ENCODE measurements at regions not wholly inside any gene's neighbourhood (a gene's known extent, or its start where the extent isn't known, plus 50 kb on each side); places are given as distances from the start of the nearest gene placed in this dataset.
"Not testable (repeated sequence)": the region's sequence is repeated elsewhere in the genome, so short reads cannot be mapped to it uniquely, and the experiment has no call there.

DNA sequence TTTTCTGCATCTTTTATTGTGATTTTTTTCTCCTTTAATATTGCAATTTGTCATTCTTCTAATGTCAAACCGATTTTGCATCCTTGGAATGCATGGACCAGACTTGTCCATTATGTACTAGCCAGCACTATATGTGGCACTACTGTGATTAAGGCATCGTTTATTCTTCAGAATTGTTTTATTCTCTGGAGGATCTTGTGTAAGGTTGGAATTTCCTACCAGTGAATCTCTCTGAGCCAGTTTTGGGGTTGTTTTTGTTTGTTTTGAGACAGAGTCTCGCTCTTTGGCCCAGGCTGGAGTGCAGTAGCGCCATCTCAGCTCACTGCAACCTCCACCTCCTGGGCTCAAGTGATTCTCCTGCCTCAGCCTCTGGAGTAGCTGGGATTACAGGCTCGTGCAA is 58.5 kb downstream of the IGLL5 start:
- DNase-seq (ENCODE audit: low read depth) = no peak

DNA sequence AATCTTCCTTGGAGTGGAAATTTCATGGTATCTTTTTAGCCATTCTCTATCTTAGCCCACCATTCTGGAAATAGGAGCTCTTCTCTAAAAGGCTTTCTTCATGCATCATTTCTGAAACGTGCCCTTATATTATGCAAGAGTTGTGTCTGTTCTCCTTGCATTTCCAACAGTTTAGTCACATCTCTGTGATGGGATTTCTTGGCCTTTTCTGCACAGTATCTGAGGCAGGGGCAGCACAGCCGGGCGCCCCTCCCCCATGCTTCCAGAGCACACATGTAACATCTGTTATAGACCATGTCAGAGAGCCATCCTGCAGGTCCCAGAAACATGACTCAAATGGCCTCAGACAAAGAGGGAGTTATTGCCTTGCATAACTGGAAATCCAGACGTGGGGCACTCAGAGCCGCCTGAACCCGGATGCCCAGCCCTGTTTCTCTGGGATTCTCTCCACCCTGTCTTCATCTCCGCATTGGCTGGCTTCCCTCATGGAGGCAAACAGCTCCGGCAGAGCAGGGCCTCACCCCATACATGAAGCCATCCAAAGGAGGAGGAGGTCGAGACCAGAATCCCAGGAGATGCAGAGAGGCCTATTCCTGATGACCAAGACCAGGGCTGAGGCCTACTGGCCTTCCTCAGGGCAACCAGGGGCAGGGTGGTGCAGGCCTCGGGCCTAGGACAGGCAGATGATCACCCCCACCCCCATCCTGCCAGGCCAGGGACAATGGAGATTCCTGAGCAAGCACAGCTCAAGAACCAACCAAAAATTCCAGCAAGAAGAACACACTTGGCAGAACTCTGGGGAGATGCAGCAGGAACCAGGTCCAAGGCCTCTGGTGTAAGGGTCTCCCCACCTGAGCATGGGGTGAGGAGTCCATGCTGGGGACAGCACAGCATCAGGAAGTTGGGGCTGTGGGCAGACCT is 61.3 kb downstream of the IGLL5 start:
- no peak for DNase-seq (ENCODE audit: low read depth)

DNA sequence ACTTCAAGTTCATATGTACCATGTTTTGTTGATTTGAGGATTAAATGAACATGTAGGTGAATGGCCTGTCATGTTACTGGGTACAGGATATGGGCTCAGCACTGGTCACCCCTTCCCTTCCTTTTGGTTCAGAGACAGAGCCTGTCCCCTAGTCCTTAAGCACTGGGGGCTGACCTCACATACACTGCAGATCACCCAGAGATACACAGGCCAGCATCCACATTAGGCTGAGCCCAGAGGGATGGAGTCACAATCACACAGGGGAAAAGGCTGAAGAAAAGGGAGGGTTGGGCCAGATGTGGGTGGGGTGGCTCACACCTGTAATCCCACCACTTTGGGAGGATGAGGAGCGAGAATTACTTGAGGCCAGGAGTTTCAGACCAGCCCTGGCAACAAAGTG is 62.3 kb downstream of the IGLL5 start:
- no peak for DNase-seq (ENCODE audit: low read depth)

DNA sequence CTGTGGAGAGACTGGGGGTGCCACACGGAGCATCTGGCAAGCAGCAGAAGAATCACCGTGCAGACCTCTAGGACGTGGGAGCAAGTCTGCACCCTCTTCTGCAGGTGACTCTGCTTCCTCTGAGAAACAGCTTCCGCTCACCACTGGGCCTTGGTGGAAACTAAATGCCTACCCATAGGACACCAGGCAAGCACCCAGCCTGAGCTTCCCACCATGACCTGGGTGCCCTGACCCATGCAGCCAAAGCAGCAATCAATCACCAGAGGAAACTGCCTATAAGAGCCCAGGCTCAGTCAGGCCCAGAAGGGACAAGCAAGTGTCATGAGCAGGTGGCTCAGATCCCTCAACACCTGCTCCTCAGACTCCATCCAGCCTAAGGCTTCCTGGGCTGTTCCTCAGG is 63.4 kb downstream of the IGLL5 start:
- no peak for DNase-seq (ENCODE audit: low read depth)

DNA sequence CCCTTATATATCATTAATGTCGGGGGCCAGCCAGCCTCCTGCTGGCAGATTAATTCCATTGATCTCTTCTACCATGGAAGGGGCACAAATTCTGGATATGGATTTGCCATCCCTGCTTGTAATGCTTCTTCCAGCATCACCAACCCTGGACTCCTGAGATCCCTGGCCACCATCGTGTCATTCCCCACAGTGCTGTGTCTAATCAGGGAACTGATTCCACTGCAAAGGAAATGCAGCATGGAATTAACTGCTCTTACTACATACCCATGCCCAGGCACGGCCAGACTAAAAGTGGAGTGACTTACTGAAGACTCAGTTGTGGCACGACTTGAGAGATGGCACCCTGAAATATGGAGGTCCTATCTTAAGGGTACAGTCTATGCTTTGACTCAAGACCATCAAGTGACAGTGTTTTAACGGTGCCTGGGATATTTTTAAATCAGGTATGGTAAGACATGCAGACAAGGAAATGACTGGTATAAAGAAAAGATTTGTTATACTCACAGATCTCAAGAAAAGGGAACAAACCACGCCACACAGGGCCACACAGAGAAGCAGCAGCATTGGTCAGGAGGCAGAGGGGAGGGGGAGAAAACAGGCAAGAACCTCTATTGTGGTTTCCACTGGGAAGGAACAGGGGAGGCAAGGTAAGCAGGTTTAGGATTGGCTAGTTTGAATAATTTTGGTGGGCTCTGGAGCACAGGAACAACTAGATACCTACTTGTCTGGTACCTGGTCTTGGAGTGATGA is 65.1 kb downstream of the IGLL5 start:
- no peak for DNase-seq (ENCODE audit: low read depth)

DNA sequence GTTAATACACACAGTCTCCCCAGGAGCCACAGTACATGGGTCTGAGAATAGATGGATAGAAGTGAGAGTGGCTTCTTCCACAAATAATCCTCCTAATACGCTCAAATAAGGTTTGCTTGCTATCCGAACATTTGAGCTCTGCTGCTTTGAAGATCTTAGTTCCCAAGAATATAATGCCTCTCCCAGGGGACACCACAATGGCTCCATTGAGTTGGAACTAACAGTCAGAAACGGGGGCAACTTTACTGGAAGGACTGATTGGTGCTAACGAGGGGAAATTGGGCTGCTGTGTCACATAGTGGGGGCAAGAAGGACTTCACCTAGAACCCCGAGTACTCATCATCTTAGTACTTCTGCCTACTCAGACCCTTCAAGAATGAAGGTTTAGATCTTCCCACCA is 66.2 kb downstream of the IGLL5 start:
- no peak for DNase-seq (ENCODE audit: low read depth)

DNA sequence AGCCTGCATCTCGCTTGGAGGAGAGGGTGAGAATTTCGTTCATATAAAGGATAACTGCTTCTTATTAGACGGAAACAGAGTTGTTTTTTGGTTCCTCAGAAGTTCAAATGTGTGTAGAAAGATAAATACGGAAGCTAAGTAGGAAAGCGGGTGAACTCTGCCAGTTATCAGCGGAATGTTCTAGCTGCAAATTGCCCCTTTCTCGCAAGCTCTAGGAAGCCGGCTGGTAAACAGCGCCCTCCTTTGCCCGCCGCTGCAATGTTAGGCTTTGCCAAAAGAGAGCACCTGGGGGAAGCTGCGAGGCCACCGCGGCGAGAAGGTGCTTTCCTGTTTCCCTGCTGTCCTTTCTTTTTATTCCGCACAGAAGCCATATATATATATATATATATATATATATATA is 67.0 kb downstream of the IGLL5 start:
- no peak for DNase-seq (ENCODE audit: low read depth)

DNA sequence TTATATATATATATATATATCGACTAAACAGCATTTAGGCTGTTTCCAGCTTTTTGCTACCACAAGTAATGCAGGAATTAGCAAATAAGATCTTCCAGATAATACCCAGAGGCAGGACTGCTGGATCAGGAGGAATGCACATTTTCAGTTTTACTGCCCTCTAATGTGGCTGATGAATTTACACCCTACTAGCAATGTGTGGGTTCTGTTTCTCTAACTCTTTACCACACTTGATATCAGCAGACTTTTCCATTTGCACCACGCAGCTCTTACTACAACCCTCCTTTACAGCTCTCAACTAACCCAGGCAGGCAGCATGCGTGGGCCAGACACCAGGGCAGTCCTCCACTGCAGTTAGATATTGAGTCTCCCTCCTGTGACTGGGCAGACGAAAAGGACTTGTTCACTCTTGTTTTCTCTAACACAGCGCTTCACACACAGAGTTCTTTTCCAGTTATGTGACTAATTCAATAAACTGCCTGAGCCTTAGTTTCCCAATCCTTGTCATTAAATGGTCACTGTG is 67.7 kb downstream of the IGLL5 start:
- DNase-seq (ENCODE audit: low read depth) = no peak

DNA sequence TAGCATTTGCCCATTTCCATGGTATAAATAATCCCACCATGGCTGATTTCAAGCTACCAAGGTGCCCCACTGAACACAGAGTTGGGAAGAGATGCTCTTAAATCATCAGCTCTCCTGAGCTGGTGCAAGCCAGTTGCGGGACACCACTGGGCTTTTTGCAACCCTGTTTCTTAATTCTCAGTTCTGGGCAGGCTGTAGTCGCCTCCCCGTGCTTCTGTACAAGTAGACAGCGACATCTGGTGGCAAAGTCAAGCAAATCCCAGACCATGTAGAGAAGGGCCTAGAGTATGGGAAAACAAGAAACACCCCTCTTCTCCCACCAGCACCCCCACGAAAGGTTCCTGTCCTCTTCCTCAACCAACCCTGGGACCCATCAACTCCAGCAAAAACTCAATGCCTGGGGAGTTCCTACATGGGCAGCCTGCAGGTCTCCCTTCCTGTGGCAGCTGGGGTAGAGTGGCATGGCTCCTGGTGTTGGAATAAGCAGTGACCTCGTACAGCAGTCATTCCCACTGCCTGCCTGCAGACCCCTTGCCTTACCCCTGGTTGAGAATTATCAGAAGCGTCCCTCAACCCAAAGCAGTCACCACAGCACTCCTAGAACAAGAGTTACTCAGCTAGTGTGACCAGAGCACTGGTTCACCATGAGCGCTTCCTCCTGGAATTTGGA is 68.4 kb downstream of the IGLL5 start:
- DNase-seq (ENCODE audit: low read depth) = no peak

DNA sequence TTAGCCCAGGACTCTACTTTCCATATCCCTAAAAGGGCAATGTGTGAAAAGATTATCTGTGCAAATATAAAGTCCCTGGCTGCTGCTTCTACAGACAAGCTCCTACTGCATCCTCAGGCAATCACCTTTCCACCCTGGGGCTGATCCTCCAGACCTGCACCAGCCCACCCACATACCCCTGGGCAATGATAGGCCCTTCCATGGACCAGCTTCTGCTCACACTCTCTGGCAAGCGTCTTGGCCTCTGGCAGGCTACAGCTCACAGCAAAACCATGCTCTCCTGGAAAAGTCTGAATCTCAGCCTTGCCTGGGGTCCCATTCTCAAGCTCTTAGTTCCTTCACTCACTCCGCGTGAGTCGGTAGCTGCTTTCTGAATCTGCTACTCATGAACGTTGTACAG is 69.5 kb downstream of the IGLL5 start:
- no peak for DNase-seq (ENCODE audit: low read depth)

DNA sequence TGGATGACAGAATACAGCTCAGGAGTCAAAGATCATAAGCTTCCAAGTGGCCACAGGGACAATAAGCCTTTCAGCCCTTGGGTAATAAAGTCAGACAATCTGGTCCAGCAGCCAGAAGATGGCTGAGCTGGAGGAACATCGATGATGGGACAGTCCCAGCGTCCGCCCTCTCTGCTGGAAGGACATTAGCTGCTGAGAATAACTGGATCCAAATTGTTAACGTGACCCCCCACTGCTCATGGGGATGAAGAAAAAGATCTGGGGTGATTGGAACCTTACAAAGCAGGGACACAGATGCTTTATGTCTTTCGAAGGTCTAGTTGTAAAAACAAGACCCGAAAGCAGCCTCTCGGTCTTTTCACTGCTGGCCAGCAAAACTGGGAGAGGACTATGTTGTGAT is 71.0 kb downstream of the IGLL5 start:
- no peak for DNase-seq (ENCODE audit: low read depth)

DNA sequence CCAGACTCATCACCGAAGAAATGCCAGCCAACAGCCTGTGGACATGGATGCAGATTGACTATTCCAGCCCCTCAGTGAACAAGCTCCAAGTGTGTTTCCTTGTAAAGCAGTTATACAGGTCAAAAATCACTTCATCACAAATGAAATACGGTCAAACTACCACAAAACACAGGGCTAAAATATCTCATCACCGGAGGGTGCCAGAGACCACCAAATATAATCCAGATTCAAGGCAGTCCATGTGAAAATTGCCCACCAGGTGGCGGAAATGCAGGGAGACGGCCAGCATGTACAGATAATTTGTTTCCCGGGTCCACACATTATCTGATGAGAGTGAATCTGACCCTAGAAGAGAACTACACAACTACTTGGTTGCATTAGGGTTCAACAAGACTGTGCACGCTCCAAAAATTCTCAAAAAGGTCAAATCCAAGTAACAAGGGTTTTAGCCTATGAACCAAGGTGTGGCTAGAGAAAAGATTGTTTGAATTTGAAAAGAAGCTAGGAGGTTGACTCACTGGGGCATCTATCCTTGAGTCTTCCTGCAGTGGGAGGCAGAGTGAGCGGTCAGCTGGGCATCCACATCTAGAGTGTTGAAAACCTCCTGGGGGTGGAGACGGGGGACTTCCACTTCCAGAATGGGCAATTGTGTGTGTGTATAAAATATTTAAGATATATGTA is 71.7 kb downstream of the IGLL5 start:
- DNase-seq (ENCODE audit: low read depth) = peak; percentile 47

DNA sequence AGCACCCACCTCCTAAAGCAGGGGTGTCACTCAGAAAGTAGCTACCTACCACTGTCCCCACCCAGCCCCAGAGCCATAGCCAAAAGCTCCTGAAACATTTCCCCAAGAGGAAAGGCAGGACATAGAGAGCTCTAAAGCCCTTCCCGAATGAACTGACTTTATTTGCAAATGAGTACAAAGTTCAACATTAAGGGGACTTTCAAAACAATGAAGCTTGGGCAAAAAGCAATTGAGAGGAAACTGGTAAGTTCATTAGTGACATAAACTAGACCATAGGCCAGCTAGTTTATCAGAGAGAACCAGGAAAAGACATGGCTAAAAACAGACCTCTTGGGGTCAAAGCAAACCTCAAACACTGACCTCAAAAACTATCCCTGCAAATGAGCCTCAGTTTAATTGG is 72.7 kb downstream of the IGLL5 start:
- DNase-seq (ENCODE audit: low read depth) = no peak

DNA sequence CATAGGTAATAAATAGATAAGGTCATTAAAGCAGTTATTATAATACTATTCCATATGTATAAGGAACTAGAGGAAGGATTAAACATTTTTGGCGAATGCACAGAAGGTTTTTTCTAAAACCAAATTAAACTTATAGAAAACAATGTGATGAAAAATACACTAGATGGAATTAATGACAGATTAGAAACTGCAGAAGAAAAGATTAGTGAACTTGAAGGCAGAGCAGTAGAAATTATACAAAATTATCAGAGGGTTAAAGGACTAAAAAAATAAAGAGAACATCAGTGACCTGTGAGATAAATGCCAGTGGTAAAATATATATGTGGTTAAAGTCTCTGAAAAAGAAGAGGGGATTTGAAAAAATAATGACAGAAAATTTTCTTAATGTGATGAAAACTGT is 74.0 kb downstream of the IGLL5 start:
- no peak for DNase-seq (ENCODE audit: low read depth)

DNA sequence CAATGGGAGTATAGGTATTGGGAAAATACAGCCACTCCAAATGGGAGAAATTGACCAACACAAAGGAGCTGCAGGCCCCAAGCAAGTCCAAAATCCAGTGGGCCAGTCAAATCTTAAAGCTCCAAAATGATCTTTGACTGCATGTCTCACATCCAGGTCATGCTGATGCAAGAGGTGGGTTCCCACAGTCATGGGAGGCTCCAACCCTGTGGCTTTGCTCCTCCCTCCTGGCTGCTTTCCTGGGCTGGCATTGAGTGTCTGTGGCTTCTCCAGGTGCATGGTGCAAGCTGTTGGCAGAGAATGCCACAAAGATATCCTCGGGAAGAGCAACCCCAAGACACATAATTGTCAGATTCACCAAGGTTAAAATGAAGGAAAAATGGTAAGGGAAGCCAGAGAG is 80.8 kb downstream of the IGLL5 start:
- no peak for DNase-seq (ENCODE audit: low read depth)

DNA sequence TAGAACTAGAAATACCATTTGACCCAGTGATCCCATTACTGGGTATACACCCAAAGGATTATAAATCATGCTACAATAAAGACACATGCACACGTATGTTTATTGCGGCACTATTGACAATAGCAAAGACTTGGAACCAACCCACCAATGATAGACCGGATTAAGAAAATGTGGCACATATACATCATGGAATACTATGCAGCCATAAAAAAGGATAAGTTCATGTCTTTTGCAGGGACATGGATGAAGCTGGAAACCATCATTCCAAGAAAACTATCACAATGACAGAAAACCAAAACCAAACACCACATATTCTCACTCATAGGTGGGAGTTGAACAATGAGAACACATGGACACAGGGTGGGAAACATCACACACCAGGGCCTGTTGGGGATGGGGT is 85.0 kb downstream of the IGLL5 start:
- DNase-seq (ENCODE audit: low read depth) = not testable (repeated sequence)

DNA sequence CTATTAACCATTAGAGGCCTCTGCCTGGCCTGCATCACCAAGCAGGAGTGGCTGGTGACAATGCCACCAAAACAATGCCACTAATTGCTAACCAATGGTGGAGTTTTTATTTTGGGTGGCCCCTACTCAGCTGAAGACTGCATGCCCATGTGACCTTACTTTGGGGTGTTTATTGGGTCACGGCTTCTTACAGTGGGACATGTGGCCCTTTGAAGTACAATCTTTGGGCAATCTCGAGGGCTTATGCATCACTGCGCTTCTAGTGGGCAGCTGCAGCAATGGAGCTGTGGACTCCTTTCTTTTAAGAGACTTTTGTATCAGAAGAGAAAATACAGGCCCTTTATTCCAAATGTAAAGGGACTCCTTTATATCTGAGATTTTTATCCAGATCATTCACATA is 85.7 kb downstream of the IGLL5 start:
- DNase-seq (ENCODE audit: low read depth) = no peak

DNA sequence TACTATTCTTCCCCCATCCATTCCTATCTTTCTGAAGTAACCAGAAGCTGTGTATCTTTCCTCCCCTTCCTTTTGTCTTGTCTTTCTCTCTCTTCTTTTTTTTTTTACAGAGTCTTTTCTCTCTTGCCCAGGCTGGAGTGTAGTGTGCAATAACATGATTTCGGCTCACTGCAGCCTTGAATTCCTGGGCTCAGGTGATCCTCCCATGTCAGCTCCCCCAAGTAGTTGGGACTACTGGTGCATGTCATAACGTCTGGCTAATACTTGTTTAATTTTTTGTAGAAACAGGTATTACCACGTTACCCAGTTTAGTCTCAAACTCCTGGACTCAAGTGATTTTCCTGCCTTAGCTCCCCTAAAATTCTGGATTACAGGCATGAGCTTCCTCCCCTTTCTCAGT is 86.5 kb downstream of the IGLL5 start:
- DNase-seq (ENCODE audit: low read depth) = no peak

DNA sequence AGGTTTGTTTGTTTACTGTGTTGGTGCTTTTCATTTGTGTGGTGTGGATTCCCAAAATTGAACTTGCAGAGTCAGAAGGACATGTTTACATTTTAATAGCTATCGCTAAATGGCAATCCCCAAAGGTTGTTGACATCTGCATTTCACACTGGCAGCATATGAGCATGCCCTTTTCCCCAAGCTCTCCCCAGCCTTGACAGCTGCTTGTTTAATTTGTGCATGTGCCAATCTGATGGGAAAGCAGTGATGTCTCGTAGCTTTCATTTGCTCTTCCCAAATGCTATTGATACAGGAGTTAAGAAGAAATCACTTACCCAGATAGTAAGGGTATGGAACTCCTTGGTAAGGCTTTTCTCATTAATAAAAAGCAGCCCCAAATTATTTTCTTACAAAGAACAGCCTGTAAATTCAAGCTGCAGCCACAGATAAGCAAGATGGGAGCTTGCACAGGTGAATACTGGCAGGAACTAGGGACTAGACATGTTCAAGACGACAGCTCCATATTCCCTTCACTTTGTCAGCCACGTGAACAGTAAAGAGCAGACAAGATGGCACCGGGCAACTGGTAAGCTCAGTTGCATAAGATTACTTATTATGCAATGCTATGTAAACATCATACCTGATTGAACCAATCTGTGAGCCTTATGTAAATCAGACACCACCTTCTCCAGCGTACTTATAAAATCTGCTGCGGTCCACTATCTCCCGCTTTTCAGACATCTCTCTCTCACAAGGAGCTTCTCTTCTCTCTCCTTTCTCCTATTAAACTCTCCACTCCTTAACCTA is 87.4 kb downstream of the IGLL5 start:
- no peak for DNase-seq (ENCODE audit: low read depth)

DNA sequence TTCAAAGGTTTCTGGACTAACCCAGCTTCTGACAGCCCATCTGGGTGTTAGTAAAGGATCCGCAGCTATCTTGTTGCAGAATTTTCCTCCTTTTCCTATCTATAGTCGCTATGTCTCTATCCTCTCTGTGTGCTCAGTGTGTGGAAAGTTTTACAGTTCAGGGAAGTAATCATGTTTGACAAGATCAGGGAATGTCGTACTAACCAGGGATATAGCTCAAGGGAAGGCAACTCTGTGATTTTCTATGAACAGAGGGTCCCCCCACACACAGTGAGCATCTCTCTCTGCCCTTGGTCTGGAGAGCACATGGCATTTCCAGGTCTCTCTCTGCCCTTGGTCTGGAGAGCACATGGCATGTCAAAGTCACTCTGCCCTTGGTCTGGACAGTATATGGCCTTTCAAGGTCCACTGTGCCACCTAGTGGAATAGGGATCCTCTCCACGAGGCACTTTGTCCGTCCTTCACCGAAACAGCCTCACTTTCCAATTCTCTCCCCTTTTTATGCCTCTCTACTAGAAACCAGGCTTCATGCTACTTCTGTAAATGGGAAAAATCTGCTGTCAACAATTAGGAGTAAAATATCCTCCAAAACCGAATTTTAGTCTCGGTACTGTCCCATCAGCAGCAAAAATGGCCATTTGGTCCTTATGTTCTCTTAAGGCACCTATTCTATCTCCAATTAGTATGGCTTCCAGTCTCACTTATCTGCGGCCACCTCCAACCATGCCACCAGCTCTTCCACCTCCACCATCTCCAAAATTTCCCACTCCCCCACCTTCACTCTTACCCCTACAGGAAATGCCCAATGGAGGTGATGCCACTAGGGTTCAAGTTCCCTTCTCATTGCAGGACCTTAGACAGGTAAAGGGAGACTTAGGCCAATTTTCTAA is 88.7 kb downstream of the IGLL5 start:
- DNase-seq (ENCODE audit: low read depth) = no peak
